PC-9 (cell line): ENCODE measurements at regions not wholly inside any gene's neighbourhood (a gene's known extent, or its start where the extent isn't known, plus 50 kb on each side); places are given as distances from the start of the nearest gene placed in this dataset.

Source experiments
- BruUV-seq: library from RNA; stranded (reverse); fragments of 400-500 nt; replicated peaks from 2 replicates; lab custom pipeline; 2021; lab: Mats Ljungman, UMichigan
- CTCF ChIA-PET: fragments of 300-600 bp; sonication (Branson Sonifier 250); formaldehyde crosslinking; loops from one replicate; lab custom pipeline; 2022; ENCODE audit warnings: antibody characterized with exemption; lab: Charles Lee
- POLR2A ChIA-PET: fragments of 300-600 bp; sonication (Branson Sonifier 250); formaldehyde crosslinking; loops from one replicate; lab custom pipeline; 2022; ENCODE audit warnings: antibody characterized with exemption; ENCODE audit not compliant: unreplicated experiment; lab: Charles Lee
- DNase-seq, 2 experiments: peaks; one replicate each; pipeline versions ENCODE4 v3.0.0 to v3.0.0-alpha.2; 2015 to 2022; ENCODE audit warnings: mixed read lengths in 1 of 2
- H2AFZ ChIP-seq: fragments of 200-600 bp; sonication (generic); 2 replicates; pipeline ENCODE4 v1.8.1; 2017; ENCODE audit warnings: antibody characterized with exemption
- H3F3A ChIP-seq: fragments of 200-600 bp; sonication (generic); 2 replicates; pipeline ENCODE4 v1.8.1; 2017; ENCODE audit warnings: antibody characterized with exemption, mild to moderate bottlenecking, low read depth; ENCODE audit not compliant: insufficient read depth
- H3K27ac ChIP-seq: fragments of 200-600 bp; sonication (generic); 2 replicates; pipeline ENCODE4 v1.6.1; 2016; ENCODE audit warnings: mixed run types
- H3K27me3 ChIP-seq: fragments of 200-600 bp; sonication (generic); 2 replicates; pipeline ENCODE4 v1.6.1; 2016; ENCODE audit warnings: low read depth, mixed run types; ENCODE audit not compliant: insufficient read depth
- H3K36me3 ChIP-seq: fragments of 200-600 bp; sonication (generic); 2 replicates; pipeline ENCODE4 v1.6.1; 2016; ENCODE audit warnings: low read depth, mixed run types
- H3K4me1 ChIP-seq: fragments of 200-600 bp; sonication (generic); replicated peaks from 2 replicates; pipeline ENCODE4 v1.6.1; 2016; ENCODE audit warnings: mixed run types; ENCODE audit not compliant: insufficient read depth
- H3K4me2 ChIP-seq: fragments of 200-600 bp; sonication (generic); 2 replicates; pipeline ENCODE4 v1.6.1; 2017; ENCODE audit warnings: mixed run types
- H3K4me3 ChIP-seq: fragments of 200-600 bp; sonication (generic); 2 replicates; pipeline ENCODE4 v1.6.1; 2016; ENCODE audit warnings: mixed run types
- H3K79me2 ChIP-seq: fragments of 200-600 bp; sonication (generic); 2 replicates; pipeline ENCODE4 v1.6.1; 2017; ENCODE audit warnings: low read depth, mixed run types
- H3K9me2 ChIP-seq: fragments of 200-600 bp; sonication (generic); 2 replicates; pipeline ENCODE4 v1.8.1; 2017; ENCODE audit warnings: mild to moderate bottlenecking; ENCODE audit not compliant: insufficient read depth
- H3K9me3 ChIP-seq: fragments of 200-600 bp; sonication (generic); 2 replicates; pipeline ENCODE4 v1.8.1; 2016; ENCODE audit warnings: low read depth; ENCODE audit not compliant: insufficient read depth
- H4K20me1 ChIP-seq: fragments of 200-600 bp; sonication (generic); 2 replicates; pipeline ENCODE4 v1.8.1; 2017; ENCODE audit not compliant: insufficient read depth
- EZH2 ChIP-seq: fragments of 200-600 bp; sonication (generic); IDR thresholded peaks from 2 replicates; pipeline ENCODE4 v1.8.0; 2017; ENCODE audit warnings: antibody characterized with exemption, low read depth
- intact Hi-C: fragments of 100-400 bp; cut with micrococcal nuclease; formaldehyde crosslinking; loops from one replicate; pipeline ENCODE4 v1.10.0; 2022; ENCODE audit not compliant: unreplicated experiment
- TF ChIP-seq, protein P1 (sequence below): fragments of 200-600 bp; sonication (generic); conservative IDR thresholded peaks from 2 replicates; pipeline ENCODE4 v1.6.1; 2017; ENCODE audit warnings: mixed run types, antibody characterized with exemption, mild to moderate bottlenecking, moderate library complexity

- no TSS peak for BruUV-seq
- H3K4me3 ChIP-seq, result no peak overlapping the region
- H3K9me2 ChIP-seq, result peaks cover 5% of the 10 kb centered on the region
- intact Hi-C loops, result no loop called here
- H3K4me1 ChIP-seq, result no peaks in the 10 kb centered on the region
- no peak overlapping the region for H2AFZ ChIP-seq
- no peaks in the 10 kb centered on the region for H3K27me3 ChIP-seq
- POLR2A ChIA-PET, result no interaction called here
- no peak overlapping the region for H3K4me2 ChIP-seq
- H3F3A ChIP-seq, result no peaks in the 10 kb centered on the region
- no peak overlapping the region for H3K27ac ChIP-seq
- DNase-seq, result no peak
- CTCF ChIA-PET, result no interaction called here
- no peaks in the 10 kb centered on the region for H3K36me3 ChIP-seq
- TF ChIP-seq, protein P1, sequence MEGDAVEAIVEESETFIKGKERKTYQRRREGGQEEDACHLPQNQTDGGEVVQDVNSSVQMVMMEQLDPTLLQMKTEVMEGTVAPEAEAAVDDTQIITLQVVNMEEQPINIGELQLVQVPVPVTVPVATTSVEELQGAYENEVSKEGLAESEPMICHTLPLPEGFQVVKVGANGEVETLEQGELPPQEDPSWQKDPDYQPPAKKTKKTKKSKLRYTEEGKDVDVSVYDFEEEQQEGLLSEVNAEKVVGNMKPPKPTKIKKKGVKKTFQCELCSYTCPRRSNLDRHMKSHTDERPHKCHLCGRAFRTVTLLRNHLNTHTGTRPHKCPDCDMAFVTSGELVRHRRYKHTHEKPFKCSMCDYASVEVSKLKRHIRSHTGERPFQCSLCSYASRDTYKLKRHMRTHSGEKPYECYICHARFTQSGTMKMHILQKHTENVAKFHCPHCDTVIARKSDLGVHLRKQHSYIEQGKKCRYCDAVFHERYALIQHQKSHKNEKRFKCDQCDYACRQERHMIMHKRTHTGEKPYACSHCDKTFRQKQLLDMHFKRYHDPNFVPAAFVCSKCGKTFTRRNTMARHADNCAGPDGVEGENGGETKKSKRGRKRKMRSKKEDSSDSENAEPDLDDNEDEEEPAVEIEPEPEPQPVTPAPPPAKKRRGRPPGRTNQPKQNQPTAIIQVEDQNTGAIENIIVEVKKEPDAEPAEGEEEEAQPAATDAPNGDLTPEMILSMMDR, result no peak
- TF ChIP-seq EZH2, result no peak
- no peaks in the 10 kb centered on the region for H3K9me3 ChIP-seq
- no peaks in the 10 kb centered on the region for H4K20me1 ChIP-seq
- H3K79me2 ChIP-seq, result no peaks in the 10 kb centered on the region
These were observed 295.2 kb upstream of the LRP1B start for GRCh38 chr2:142426064-142426463.

DNA sequence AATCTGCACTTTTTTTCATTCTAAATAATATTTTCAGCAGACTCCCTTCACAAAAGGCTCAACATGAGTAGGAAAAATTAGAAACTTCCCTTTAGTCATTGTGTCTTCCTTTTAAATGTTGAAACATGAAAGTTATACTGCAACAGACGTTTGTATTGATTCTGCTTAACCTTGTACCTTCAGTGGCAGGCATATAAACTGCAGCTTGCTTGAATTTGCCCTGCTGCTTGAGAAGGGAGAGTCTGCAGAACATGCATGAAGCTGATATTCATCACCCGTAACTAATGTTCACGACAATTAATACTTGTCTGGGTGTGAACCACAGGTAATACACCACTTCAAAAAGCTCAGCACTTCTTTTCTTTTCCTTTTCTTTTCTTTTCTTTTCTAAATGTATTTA lies 294.7 kb upstream of the LRP1B start:
- no peak for DNase-seq
- no TSS peak for BruUV-seq
- Histone ChIP-seq H3F3A (no peaks in the 10 kb centered on the region), H3K4me2 (no peak overlapping the region), H3K27ac (no peak overlapping the region), H3K36me3 (no peaks in the 10 kb centered on the region), H3K4me1 (no peaks in the 10 kb centered on the region), H3K9me3 (no peaks in the 10 kb centered on the region), H3K27me3 (no peaks in the 10 kb centered on the region), H3K4me3 (no peak overlapping the region), H3K9me2 (peaks cover 5% of the 10 kb centered on the region), H2AFZ (no peak overlapping the region), H3K79me2 (no peaks in the 10 kb centered on the region), H4K20me1 (no peaks in the 10 kb centered on the region)
- POLR2A ChIA-PET, result no interaction called here
- no peak for TF ChIP-seq EZH2
- TF ChIP-seq, protein P1, result no peak
- intact Hi-C loops, result no loop called here
- CTCF ChIA-PET, result no interaction called here

GRCh38 chr2:142423603-142424002 lies 292.8 kb upstream of the LRP1B start:
- Histone ChIP-seq H3K4me2 (no peak overlapping the region), H3K27me3 (no peaks in the 10 kb centered on the region), H4K20me1 (no peaks in the 10 kb centered on the region), H3K36me3 (no peaks in the 10 kb centered on the region), H3K27ac (no peak overlapping the region), H3K9me3 (no peaks in the 10 kb centered on the region), H3K4me3 (no peak overlapping the region), H3K9me2 (peaks cover 5% of the 10 kb centered on the region), H2AFZ (no peak overlapping the region), H3K4me1 (no peaks in the 10 kb centered on the region), H3K79me2 (no peaks in the 10 kb centered on the region), H3F3A (no peaks in the 10 kb centered on the region)
- no peak for TF ChIP-seq EZH2
- TF ChIP-seq, protein P1, result no peak
- ChIA-PET CTCF (no interaction called here), POLR2A (no interaction called here)
- BruUV-seq, result no TSS peak
- DNase-seq, result no peak
- intact Hi-C loops, result no loop called here
